MM.1S (cell line): ENCODE measurements at regions not wholly inside any gene's neighbourhood (a gene's known extent, or its start where the extent isn't known, plus 50 kb on each side); places are given as distances from the start of the nearest gene placed in this dataset.

Source experiments
- DNase-seq: peaks from one replicate; pipeline ENCODE4 v3.0.0-alpha.2; 2015
- H2AFZ ChIP-seq: fragments of 300-600 bp; sonication (generic); 2 replicates; pipeline ENCODE4 v1.6.0; 2016; ENCODE audit warnings: antibody characterized with exemption, low read length
- H3F3A ChIP-seq: fragments of 300-600 bp; sonication (generic); 2 replicates; pipeline ENCODE4 v1.6.1; 2016; ENCODE audit warnings: mild to moderate bottlenecking, antibody characterized with exemption, low read length, moderate library complexity, mixed read lengths; ENCODE audit not compliant: insufficient read depth
- H3K27ac ChIP-seq: fragments of 300-600 bp; sonication (generic); 2 replicates; pipeline ENCODE4 v1.5.1; 2016; ENCODE audit warnings: mild to moderate bottlenecking, low read length
- H3K27me3 ChIP-seq: fragments of 300-600 bp; sonication (generic); replicated peaks from 2 replicates; pipeline ENCODE4 v1.6.0; 2016; ENCODE audit warnings: low read length; ENCODE audit not compliant: insufficient read depth
- H3K36me3 ChIP-seq: fragments of 300-600 bp; sonication (generic); replicated peaks from 2 replicates; pipeline ENCODE4 v1.6.1; 2016; ENCODE audit warnings: mild to moderate bottlenecking, low read length, mixed read lengths; ENCODE audit not compliant: insufficient read depth
- H3K4me1 ChIP-seq: fragments of 300-600 bp; sonication (generic); 2 replicates; pipeline ENCODE4 v1.6.1; 2016; ENCODE audit warnings: low read length, mixed read lengths
- H3K4me2 ChIP-seq: fragments of 300-600 bp; sonication (generic); 2 replicates; pipeline ENCODE4 v1.6.0; 2016; ENCODE audit warnings: low read depth, low read length
- H3K4me3 ChIP-seq: fragments of 300-600 bp; sonication (generic); 2 replicates; pipeline ENCODE4 v1.5.1; 2016; ENCODE audit warnings: low read length, mixed read lengths
- H3K79me2 ChIP-seq: fragments of 300-600 bp; sonication (generic); 2 replicates; pipeline ENCODE4 v1.6.1; 2016; ENCODE audit warnings: mixed run types, low read length, mixed read lengths
- H3K9ac ChIP-seq: fragments of 300-600 bp; sonication (generic); 2 replicates; pipeline ENCODE4 v1.6.1; 2016; ENCODE audit warnings: low read length, mixed read lengths
- H3K9me2 ChIP-seq: fragments of 300-600 bp; sonication (generic); replicated peaks from 2 replicates; pipeline ENCODE4 v1.6.1; 2016; ENCODE audit warnings: mild to moderate bottlenecking, low read length, mixed read lengths; ENCODE audit not compliant: insufficient read depth
- H3K9me3 ChIP-seq: fragments of 300-600 bp; sonication (generic); replicated peaks from 2 replicates; pipeline ENCODE4 v1.6.1; 2016; ENCODE audit warnings: mild to moderate bottlenecking, low read length, mixed read lengths; ENCODE audit not compliant: insufficient read depth
- H4K20me1 ChIP-seq: fragments of 300-600 bp; sonication (generic); 2 replicates; pipeline ENCODE4 v1.6.1; 2016; ENCODE audit warnings: mild to moderate bottlenecking, low read length, moderate library complexity, mixed read lengths; ENCODE audit not compliant: insufficient read depth
- CTCF ChIP-seq: fragments of 300-600 bp; sonication (generic); IDR thresholded peaks from 2 replicates; pipeline ENCODE4 v1.5.1; 2016; ENCODE audit warnings: antibody characterized with exemption, low read length, mixed read lengths
- EZH2 ChIP-seq: fragments of 300-600 bp; sonication (generic); optimal IDR thresholded peaks from 2 replicates; pipeline ENCODE3; 2017; ENCODE audit warnings: low read depth, mild to moderate bottlenecking, antibody characterized with exemption, low read length, mixed read lengths
- EZH2phosphoT487 ChIP-seq: fragments of 300-600 bp; sonication (generic); IDR thresholded peaks from 2 replicates; pipeline ENCODE4 v1.6.1; 2018; ENCODE audit warnings: antibody characterized with exemption, low read length

GRCh38 chr10:14414901-14415300 is 84.2 kb upstream of the FRMD4A start:
- Histone ChIP-seq H3F3A (no peaks in the 10 kb centered on the region), H3K9ac (no peak overlapping the region), H3K4me3 (no peak overlapping the region), H3K27ac (no peak overlapping the region), H3K36me3 (no peaks in the 10 kb centered on the region), H3K9me3 (no peaks in the 10 kb centered on the region), H3K27me3 (no peaks in the 10 kb centered on the region), H3K9me2 (no peaks in the 10 kb centered on the region), H3K4me2 (no peak overlapping the region), H3K4me1 (0 out of 2 replicates have a peak, but pooled peaks cover 3% of the 10 kb centered on the region), H4K20me1 (no peaks in the 10 kb centered on the region), H3K79me2 (no peaks in the 10 kb centered on the region), H2AFZ (no peak overlapping the region)
- no peak for DNase-seq
- no peak for TF ChIP-seq CTCF
- no peak for TF ChIP-seq EZH2phosphoT487
- TF ChIP-seq EZH2 = no peak

GRCh38 chr10:14413523-14413922 is 82.8 kb upstream of the FRMD4A start:
- Histone ChIP-seq H2AFZ (no peak overlapping the region), H3K4me3 (no peak overlapping the region)

GRCh38 chr10:14412624-14413023 is 81.9 kb upstream of the FRMD4A start:
- no peak overlapping the region for H3K27ac ChIP-seq
- no peaks in the 10 kb centered on the region for H3K36me3 ChIP-seq
- H3K9me3 ChIP-seq = no peaks in the 10 kb centered on the region
- no peak overlapping the region for H3K4me3 ChIP-seq
- no peaks in the 10 kb centered on the region for H3K27me3 ChIP-seq
- no peak overlapping the region for H3K4me2 ChIP-seq
- no peak overlapping the region for H2AFZ ChIP-seq
- no peak for DNase-seq
- H3K9me2 ChIP-seq = no peaks in the 10 kb centered on the region
- H3K79me2 ChIP-seq = no peaks in the 10 kb centered on the region
- H3K4me1 ChIP-seq = peaks cover 25% of the 10 kb centered on the region
- TF ChIP-seq CTCF = no peak
- TF ChIP-seq EZH2 = no peak
- TF ChIP-seq EZH2phosphoT487 = no peak
- H3F3A ChIP-seq = peaks cover 10% of the 10 kb centered on the region
- no peak overlapping the region for H3K9ac ChIP-seq
- H4K20me1 ChIP-seq = no peaks in the 10 kb centered on the region

More at GRCh38 chr10:14413523-14413922, 82.8 kb upstream of the FRMD4A start:
- peaks cover 10% of the 10 kb centered on the region for H3F3A ChIP-seq
- H3K9me3 ChIP-seq = no peaks in the 10 kb centered on the region
- no peaks in the 10 kb centered on the region for H4K20me1 ChIP-seq
- DNase-seq = no peak
- H3K27ac ChIP-seq = no peak overlapping the region
- H3K9ac ChIP-seq = no peak overlapping the region
- H3K9me2 ChIP-seq = no peaks in the 10 kb centered on the region
- no peak for TF ChIP-seq EZH2
- no peak for TF ChIP-seq EZH2phosphoT487
- TF ChIP-seq CTCF = no peak
- H3K79me2 ChIP-seq = no peaks in the 10 kb centered on the region
- no peaks in the 10 kb centered on the region for H3K36me3 ChIP-seq
- H3K4me2 ChIP-seq = no peak overlapping the region
- H3K27me3 ChIP-seq = no peaks in the 10 kb centered on the region
- peaks cover 17% of the 10 kb centered on the region for H3K4me1 ChIP-seq
